Breast epithelium (tissue), 4 donors: ENCODE measurements at regions not wholly inside any gene's neighbourhood (a gene's known extent, or its start where the extent isn't known, plus 50 kb on each side); places are given as distances from the start of the nearest gene placed in this dataset.

ENCODE experiments used
- DNase-seq, 2 donors: peaks; one replicate each; pipeline ENCODE4 v3.0.0-alpha.2; 2019; ENCODE audit warnings: low spot score in 2 of 2
- H3K27ac ChIP-seq, 2 donors: fragments of 200-600 bp; sonication (generic) in 1 of 2; one replicate each; pipeline ENCODE4 v1.5.1; 2016 to 2019; ENCODE audit warnings: mild to moderate bottlenecking in 1 of 2
- H3K27me3 ChIP-seq, 2 donors: fragments of 200-600 bp; sonication (generic) in 1 of 2; one replicate each; pipeline versions ENCODE4 v1.5.1 to v1.6.0; 2017 to 2019; ENCODE audit warnings: control low read depth in 1 of 2, mild to moderate bottlenecking in 1 of 2
- H3K36me3 ChIP-seq: fragments of 200-600 bp; one replicate; pipeline ENCODE4 v1.5.1; 2019
- H3K4me1 ChIP-seq, 2 donors: fragments of 200-600 bp; sonication (generic); one replicate each; pipeline ENCODE4 v1.5.1; 2016 to 2019; ENCODE audit warnings: control low read depth in 1 of 2
- H3K4me3 ChIP-seq, 3 donors: fragments of 200-600 bp; sonication (generic); 1 replicate in 2 of 3; 2 replicates in 1 of 3; pipeline ENCODE4 v1.5.1; 2016 to 2019; ENCODE audit warnings: mild to moderate bottlenecking in 3 of 3, moderate library complexity in 2 of 3
- H3K9me3 ChIP-seq, 2 donors: fragments of 200-600 bp; sonication (generic) in 1 of 2; one replicate each; pipeline ENCODE4 v1.5.1; 2016 to 2019; ENCODE audit warnings: control low read depth in 1 of 2
- POLR2A ChIP-seq: fragments of 450-650 bp; IDR thresholded peaks from one replicate; pipeline ENCODE4 v1.6.1; 2016; ENCODE audit warnings: antibody characterized with exemption, mild to moderate bottlenecking, moderate library complexity
- POLR2AphosphoS5 ChIP-seq, 3 donors: sonication (generic); formaldehyde crosslinking; IDR thresholded peaks; one replicate each; pipeline ENCODE4 v1.6.1; 2017; ENCODE audit warnings: antibody characterized with exemption in 3 of 3
- intact Hi-C: fragments of 100-400 bp; cut with DNase I; formaldehyde crosslinking; loops from one replicate; pipeline ENCODE4 v1.15.1; 2023; ENCODE audit warnings: low total_unique reads
- TF ChIP-seq, protein P1 (sequence below), 3 donors: fragments of 450-650 bp; IDR thresholded peaks; one replicate each; pipeline ENCODE4 v1.5.1; 2016 to 2017; ENCODE audit warnings: antibody characterized with exemption in 3 of 3, mild to moderate bottlenecking in 3 of 3, moderate library complexity in 3 of 3

DNA sequence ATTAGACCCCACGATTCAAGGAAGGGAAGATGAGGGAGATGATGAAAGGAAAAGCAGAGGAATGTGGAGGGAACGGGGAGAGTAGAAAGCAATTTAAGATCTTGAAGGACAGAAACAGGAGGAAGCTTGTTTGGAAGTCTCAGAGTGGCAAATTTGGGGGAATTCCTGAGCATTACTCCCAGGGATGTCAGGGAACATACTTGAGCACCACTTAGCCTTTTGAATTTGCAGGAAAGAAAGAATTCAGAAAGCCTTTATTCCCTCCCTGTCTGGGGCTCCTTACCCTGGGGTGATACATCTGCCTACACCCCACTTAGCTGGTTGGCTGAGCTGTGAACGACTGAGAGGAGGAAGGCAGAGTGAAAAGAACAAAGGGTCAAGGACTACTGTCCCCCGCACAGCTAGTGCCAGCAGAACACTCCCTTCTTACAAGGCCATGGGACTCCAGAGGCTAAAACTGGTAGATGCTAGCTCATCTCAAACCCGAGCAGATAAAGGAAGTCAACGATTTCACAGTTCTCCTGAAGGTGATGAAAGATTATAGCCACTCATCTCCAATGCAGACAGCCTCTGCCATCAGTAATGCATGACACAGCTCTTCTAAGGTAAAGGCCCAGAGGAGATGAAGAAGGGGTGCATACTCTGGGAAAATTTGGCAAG, 84.0 kb upstream of the AKIP1 start:
- Histone ChIP-seq H3K9me3 (no peaks in the 10 kb centered on the region), H3K27me3 (no peaks in the 10 kb centered on the region), H3K27ac (peak overlapping the region in 1 of 2 donors; percentile 54), H3K36me3 (no peaks in the 10 kb centered on the region), H3K4me3 (no peak overlapping the region), H3K4me1 (peaks cover 0 to 4% of the 10 kb centered on the region in 2 donors)
- TF ChIP-seq, protein P1, sequence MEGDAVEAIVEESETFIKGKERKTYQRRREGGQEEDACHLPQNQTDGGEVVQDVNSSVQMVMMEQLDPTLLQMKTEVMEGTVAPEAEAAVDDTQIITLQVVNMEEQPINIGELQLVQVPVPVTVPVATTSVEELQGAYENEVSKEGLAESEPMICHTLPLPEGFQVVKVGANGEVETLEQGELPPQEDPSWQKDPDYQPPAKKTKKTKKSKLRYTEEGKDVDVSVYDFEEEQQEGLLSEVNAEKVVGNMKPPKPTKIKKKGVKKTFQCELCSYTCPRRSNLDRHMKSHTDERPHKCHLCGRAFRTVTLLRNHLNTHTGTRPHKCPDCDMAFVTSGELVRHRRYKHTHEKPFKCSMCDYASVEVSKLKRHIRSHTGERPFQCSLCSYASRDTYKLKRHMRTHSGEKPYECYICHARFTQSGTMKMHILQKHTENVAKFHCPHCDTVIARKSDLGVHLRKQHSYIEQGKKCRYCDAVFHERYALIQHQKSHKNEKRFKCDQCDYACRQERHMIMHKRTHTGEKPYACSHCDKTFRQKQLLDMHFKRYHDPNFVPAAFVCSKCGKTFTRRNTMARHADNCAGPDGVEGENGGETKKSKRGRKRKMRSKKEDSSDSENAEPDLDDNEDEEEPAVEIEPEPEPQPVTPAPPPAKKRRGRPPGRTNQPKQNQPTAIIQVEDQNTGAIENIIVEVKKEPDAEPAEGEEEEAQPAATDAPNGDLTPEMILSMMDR (IDR thresholded peaks at IDR 0.05), result no peak
- TF ChIP-seq POLR2A, result no peak
- no peak for TF ChIP-seq POLR2AphosphoS5 (IDR thresholded peaks at IDR 0.05)
- intact Hi-C loops, result no loop called here
- no peak for DNase-seq

DNA sequence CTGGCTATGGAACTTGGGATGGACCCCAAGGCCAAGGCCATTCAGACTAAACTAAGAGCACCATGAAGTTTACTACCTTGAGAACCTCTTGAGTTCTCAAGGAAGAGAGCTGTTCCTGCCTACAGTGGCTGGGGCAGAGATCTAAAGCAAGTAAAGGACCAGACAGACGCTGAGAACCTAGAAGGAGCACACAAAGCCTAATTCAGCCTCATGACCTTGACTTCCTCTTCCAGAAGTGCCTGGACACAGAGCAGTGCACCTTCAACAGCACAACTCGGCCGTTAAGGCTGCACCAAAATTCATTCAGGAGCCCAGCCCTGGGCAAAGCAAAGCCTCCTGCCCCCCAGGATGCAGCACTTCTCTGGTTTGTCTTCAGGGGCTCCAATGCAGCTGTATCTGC, 82.9 kb upstream of the AKIP1 start:
- TF ChIP-seq, protein P1 (IDR thresholded peaks at IDR 0.05), result no peak
- TF ChIP-seq POLR2A (no peak), POLR2AphosphoS5 (IDR thresholded peaks at IDR 0.05) (no peak)
- no peak for DNase-seq
- Histone ChIP-seq H3K36me3 (no peaks in the 10 kb centered on the region), H3K4me1 (peaks cover 5 to 6% of the 10 kb centered on the region in 2 donors), H3K9me3 (no peaks in the 10 kb centered on the region), H3K4me3 (no peak overlapping the region), H3K27ac (peak overlapping the region in 1 of 2 donors; percentile 36), H3K27me3 (no peaks in the 10 kb centered on the region)
- intact Hi-C loops, result no loop called here

DNA sequence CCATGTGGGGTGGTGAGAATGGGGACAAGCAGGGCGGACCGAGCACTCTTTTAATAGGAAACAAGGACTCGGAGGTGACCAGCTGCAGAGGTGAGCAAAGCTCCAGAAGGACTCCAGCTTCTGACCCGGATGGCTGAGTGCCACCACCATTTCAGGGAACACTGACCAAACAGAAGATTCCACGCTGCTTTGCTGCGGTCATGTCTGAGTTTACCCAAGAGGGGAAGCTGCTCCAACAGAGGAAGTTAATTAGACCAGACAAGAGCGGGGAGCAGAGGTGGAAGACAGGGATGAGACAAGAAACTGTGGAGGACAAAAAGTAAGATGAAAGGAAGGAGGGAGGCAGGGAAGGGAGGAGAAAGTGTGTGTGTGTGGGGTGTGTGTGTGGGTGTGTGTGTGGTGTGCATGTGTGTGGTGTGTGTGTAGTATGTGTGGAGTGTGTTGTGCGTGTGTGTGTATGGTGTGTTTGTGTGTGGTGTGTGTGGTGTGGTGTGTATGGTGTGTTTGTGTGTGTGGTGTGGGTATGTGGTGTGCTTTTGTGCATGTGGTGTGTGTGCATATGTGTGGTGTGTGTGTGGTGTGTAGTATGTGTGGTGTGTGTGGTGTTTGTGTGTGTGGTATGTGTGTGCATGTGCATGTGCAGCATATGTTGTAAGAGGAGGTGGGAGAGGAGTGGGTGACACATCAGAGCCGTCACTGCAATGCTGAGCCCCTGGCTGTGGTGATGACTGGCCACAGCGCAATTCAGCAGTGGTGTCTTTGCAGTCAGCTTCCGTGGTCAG, 82.2 kb upstream of the AKIP1 start:
- Histone ChIP-seq H3K27ac (peak overlapping the region in 1 of 2 donors; percentile 36), H3K4me1 (peaks cover 5 to 7% of the 10 kb centered on the region in 2 donors), H3K9me3 (no peaks in the 10 kb centered on the region), H3K4me3 (no peak overlapping the region), H3K36me3 (no peaks in the 10 kb centered on the region), H3K27me3 (no peaks in the 10 kb centered on the region)
- no peak for DNase-seq
- intact Hi-C loops, result no loop called here
- no peak for TF ChIP-seq POLR2A
- TF ChIP-seq, protein P1 (IDR thresholded peaks at IDR 0.05), result no peak
- no peak for TF ChIP-seq POLR2AphosphoS5 (IDR thresholded peaks at IDR 0.05)

DNA sequence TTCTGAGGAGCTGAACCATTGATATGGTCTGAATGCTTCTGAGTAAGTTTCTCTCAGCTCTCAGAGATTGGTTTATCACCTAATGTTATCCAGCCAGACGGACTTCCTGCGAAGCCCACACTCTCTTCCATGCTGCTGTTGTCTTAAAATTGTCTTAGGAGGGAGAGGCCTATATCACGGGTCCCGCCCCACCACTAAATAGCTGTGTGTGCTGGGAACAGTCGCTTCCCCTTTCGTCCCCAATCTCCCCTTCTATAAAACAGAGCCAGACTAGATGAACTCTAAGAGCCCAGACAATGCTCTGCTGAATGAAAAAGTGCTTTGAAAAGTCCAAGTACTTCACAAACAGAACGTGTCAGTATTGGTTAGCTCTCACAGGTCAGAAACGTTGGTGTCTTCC, 81.4 kb upstream of the AKIP1 start:
- DNase-seq, result no peak
- intact Hi-C loops, result no loop called here
- Histone ChIP-seq H3K4me1 (peaks cover 5 to 10% of the 10 kb centered on the region in 2 donors), H3K27me3 (no peaks in the 10 kb centered on the region), H3K4me3 (no peak overlapping the region), H3K27ac (peak overlapping the region in 1 of 2 donors; percentile 1), H3K36me3 (no peaks in the 10 kb centered on the region), H3K9me3 (no peaks in the 10 kb centered on the region)
- no peak for TF ChIP-seq POLR2A
- TF ChIP-seq, protein P1 (IDR thresholded peaks at IDR 0.05), result no peak
- TF ChIP-seq POLR2AphosphoS5 (IDR thresholded peaks at IDR 0.05), result no peak

DNA sequence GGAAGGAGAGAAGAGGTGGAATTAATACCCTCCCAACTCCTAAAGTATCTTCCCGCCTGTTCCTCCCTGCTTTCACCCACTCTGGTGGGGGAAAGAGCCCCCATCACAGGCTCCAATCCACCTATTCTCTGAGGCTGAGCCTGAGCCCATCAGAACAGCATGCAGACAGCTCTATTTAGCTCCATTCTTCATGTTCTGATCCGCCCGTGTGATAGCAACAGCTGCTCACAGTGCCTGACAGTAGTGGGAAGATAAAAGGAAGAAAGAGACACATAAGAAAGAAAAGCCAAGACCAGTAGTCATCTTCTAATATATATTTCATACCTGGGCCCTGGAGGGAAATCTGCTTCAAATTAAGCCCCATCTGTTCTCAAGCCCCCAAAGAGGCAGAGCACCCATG, 80.3 kb upstream of the AKIP1 start:
- no peak overlapping the region for H3K4me3 ChIP-seq
- H3K36me3 ChIP-seq, result no peaks in the 10 kb centered on the region
- no peaks in the 10 kb centered on the region for H3K9me3 ChIP-seq
- no peak for DNase-seq
- peaks cover 5 to 10% of the 10 kb centered on the region in 2 donors for H3K4me1 ChIP-seq
- H3K27ac ChIP-seq, result no peak overlapping the region
- no peak for TF ChIP-seq POLR2AphosphoS5 (IDR thresholded peaks at IDR 0.05)
- TF ChIP-seq, protein P1 (IDR thresholded peaks at IDR 0.05), result no peak
- no peak for TF ChIP-seq POLR2A
- intact Hi-C loops, result no loop called here
- no peaks in the 10 kb centered on the region for H3K27me3 ChIP-seq
